Prostate gland (tissue), 2 donors: ENCODE measurements at regions not wholly inside any gene's neighbourhood (a gene's known extent, or its start where the extent isn't known, plus 50 kb on each side); places are given as distances from the start of the nearest gene placed in this dataset.

ENCODE experiments used
- DNase-seq: peaks from one replicate; pipeline ENCODE4 v3.0.0-alpha.2; 2019; ENCODE audit warnings: low spot score
- H3K27ac ChIP-seq, 2 donors: fragments of 200-600 bp; sonication (generic); 2 replicates each; pipeline ENCODE4 v1.5.1; 2017 to 2019
- H3K27me3 ChIP-seq: fragments of 200-600 bp; sonication (generic); replicated peaks from 2 replicates; pipeline ENCODE4 v1.5.1; 2019; ENCODE audit not compliant: insufficient read depth
- H3K36me3 ChIP-seq, 2 donors: fragments of 200-600 bp; sonication (generic); 1 replicate in 1 of 2; 2 replicates in 1 of 2; pipeline versions ENCODE4 v1.5.1 to v1.8.1; 2017 to 2019
- H3K4me1 ChIP-seq: fragments of 200-600 bp; sonication (generic); replicated peaks from 2 replicates; pipeline ENCODE4 v1.5.1; 2019
- H3K4me3 ChIP-seq, 2 donors: fragments of 200-600 bp; sonication (generic); 2 replicates each; pipeline ENCODE4 v1.5.1; 2017 to 2019
- H3K9me3 ChIP-seq: fragments of 200-600 bp; sonication (generic); 2 replicates; pipeline ENCODE4 v1.5.1; 2017
- CTCF ChIP-seq, 4 experiments: fragments of 200-600 bp in 2 of 4; fragments of 450-650 bp in 2 of 4; sonication (generic) in 2 of 4; IDR thresholded peaks; 1 replicate in 3 of 4; 2 replicates in 1 of 4; pipeline ENCODE4 v1.5.1; 2016 to 2019; ENCODE audit warnings: antibody characterized with exemption in 4 of 4, mild to moderate bottlenecking in 2 of 4, moderate library complexity in 2 of 4
- POLR2A ChIP-seq: fragments of 450-650 bp; IDR thresholded peaks from one replicate; pipeline ENCODE4 v1.6.1; 2016; ENCODE audit warnings: antibody characterized with exemption, mild to moderate bottlenecking
- POLR2AphosphoS5 ChIP-seq: sonication (generic); formaldehyde crosslinking; IDR thresholded peaks from one replicate; pipeline ENCODE4 v1.6.1; 2017; ENCODE audit warnings: antibody characterized with exemption
- WGBS: methylation state at CpG from one replicate; pipeline ENCODE4 v1.1.5; 2018; 5-methylcytosine and 5-hydroxymethylcytosine counted together
- intact Hi-C: fragments of 100-400 bp; cut with DNase I; formaldehyde crosslinking; loops from one replicate; pipeline ENCODE4 v1.14.2; 2022

GRCh38 chr17:52515927-52516326 is 357.4 kb upstream of the CA10 start:
- no peaks in the 10 kb centered on the region for H3K4me1 ChIP-seq
- no peaks in the 10 kb centered on the region for H3K36me3 ChIP-seq
- TF ChIP-seq CTCF (IDR thresholded peaks at IDR 0.05) (no peak), POLR2A (no peak), POLR2AphosphoS5 (no peak)
- no peaks in the 10 kb centered on the region for H3K27me3 ChIP-seq
- WGBS, result 46% methylated on average over 2 of the region's 2 CpGs
- DNase-seq, result no peak
- no peaks in the 10 kb centered on the region for H3K9me3 ChIP-seq
- no peak overlapping the region for H3K4me3 ChIP-seq
- no peak overlapping the region for H3K27ac ChIP-seq
- intact Hi-C loops, result no loop called here

GRCh38 chr17:52505601-52506000 is 347.1 kb upstream of the CA10 start:
- H3K27ac ChIP-seq, result no peak overlapping the region
- intact Hi-C loops, result no loop called here
- H3K9me3 ChIP-seq, result no peaks in the 10 kb centered on the region
- H3K4me3 ChIP-seq, result no peak overlapping the region
- TF ChIP-seq POLR2AphosphoS5 (no peak), POLR2A (no peak), CTCF (IDR thresholded peaks at IDR 0.05) (no peak)
- no peaks in the 10 kb centered on the region for H3K27me3 ChIP-seq
- no peaks in the 10 kb centered on the region for H3K4me1 ChIP-seq
- DNase-seq, result no peak
- no peaks in the 10 kb centered on the region for H3K36me3 ChIP-seq

GRCh38 chr17:52504081-52504480 is 345.6 kb upstream of the CA10 start:
- Histone ChIP-seq H3K36me3 (no peaks in the 10 kb centered on the region), H3K4me1 (no peaks in the 10 kb centered on the region), H3K9me3 (no peaks in the 10 kb centered on the region), H3K27me3 (no peaks in the 10 kb centered on the region), H3K4me3 (no peak overlapping the region), H3K27ac (no peak overlapping the region)
- intact Hi-C loops, result no loop called here
- DNase-seq, result no peak
- 68% methylated on average over 1 of the region's 1 CpG for WGBS
- no peak for TF ChIP-seq CTCF (IDR thresholded peaks at IDR 0.05)
- TF ChIP-seq POLR2AphosphoS5, result no peak
- TF ChIP-seq POLR2A, result no peak

- H3K27ac ChIP-seq, result no peak overlapping the region
- no peak overlapping the region for H3K4me3 ChIP-seq
- no peaks in the 10 kb centered on the region for H3K27me3 ChIP-seq
- no peaks in the 10 kb centered on the region for H3K9me3 ChIP-seq
- intact Hi-C loops, result no loop called here
- no peak for TF ChIP-seq POLR2A
- TF ChIP-seq CTCF (IDR thresholded peaks at IDR 0.05), result no peak
- no peak for TF ChIP-seq POLR2AphosphoS5
- 87% methylated on average over 5 of the region's 5 CpGs for whole genome bisulfite sequencing
- DNase-seq, result no peak
- H3K36me3 ChIP-seq, result no peaks in the 10 kb centered on the region
- H3K4me1 ChIP-seq, result no peaks in the 10 kb centered on the region
Observed at GRCh38 chr17:52495646-52496045, 337.1 kb upstream of the CA10 start.

- TF ChIP-seq CTCF (IDR thresholded peaks at IDR 0.05) (no peak), POLR2A (no peak), POLR2AphosphoS5 (no peak)
- H3K27ac ChIP-seq, result no peak overlapping the region
- intact Hi-C loops, result no loop called here
- H3K4me1 ChIP-seq, result no peaks in the 10 kb centered on the region
- DNase-seq, result no peak
- H3K27me3 ChIP-seq, result no peaks in the 10 kb centered on the region
- H3K9me3 ChIP-seq, result no peaks in the 10 kb centered on the region
- WGBS, result 87% methylated on average over 3 of the region's 3 CpGs
- H3K4me3 ChIP-seq, result no peak overlapping the region
- no peaks in the 10 kb centered on the region for H3K36me3 ChIP-seq
Observed at GRCh38 chr17:52482271-52482670, 323.8 kb upstream of the CA10 start.
